HT-29 (cell line): ENCODE measurements at regions not wholly inside any gene's neighbourhood (a gene's known extent, or its start where the extent isn't known, plus 50 kb on each side); places are given as distances from the start of the nearest gene placed in this dataset.

Source experiments
- DNase-seq: peaks from one replicate; pipeline ENCODE4 v3.0.0-alpha.2; 2015; ENCODE audit warnings: low spot score

- DNase-seq, result no peak
These were observed 260.4 kb downstream of the GALC start for GRCh38 chr14:87732562-87732961.

GRCh38 chr14:87725318-87725717, 267.7 kb downstream of the GALC start:
- DNase-seq, result no peak

DNA sequence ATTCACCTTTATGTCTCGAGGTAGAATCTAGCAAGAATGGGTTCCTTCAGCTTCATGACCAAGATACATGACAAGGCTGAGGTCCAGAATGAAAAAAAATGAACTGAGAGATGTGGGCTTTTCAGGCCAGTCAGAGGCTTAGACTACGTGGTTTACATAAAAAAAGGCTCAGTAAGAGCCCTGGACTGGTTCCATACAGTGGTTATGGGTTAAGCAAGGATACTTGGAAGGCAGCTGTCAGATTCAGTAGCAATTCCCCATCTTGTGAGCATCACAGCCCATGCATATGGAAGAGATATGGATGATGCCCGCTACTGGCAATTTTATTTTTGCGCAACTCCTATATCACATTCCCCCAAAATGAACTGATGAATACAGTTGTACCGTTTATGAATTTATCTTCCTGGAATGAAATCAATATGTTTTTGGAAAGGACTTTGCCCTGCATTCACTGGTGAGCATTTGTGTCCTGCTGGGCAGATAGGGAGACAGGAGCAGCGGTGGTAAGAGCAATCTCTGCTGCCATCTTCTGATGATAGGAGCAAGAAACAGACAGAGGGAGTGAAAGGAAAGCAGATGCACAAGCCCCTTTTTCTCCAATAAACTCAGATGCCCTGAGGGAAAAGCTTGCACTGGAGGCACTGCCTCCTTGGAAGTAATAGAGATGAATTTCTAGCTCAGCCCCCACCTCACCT, 280.4 kb downstream of the GALC start:
- no peak for DNase-seq

GRCh38 chr14:87705439-87705896, 287.5 kb downstream of the GALC start:
- DNase-seq, result no peak

GRCh38 chr14:87698481-87698880, 294.5 kb downstream of the GALC start:
- DNase-seq, result no peak

- DNase-seq, result no peak
These were observed 296.5 kb downstream of the GALC start for GRCh38 chr14:87696485-87696884.

- DNase-seq, result no peak
These were observed 301.7 kb downstream of the GALC start for GRCh38 chr14:87691042-87691881.

- no peak for DNase-seq
These were observed 302.8 kb downstream of the GALC start for GRCh38 chr14:87690076-87690613.

DNA sequence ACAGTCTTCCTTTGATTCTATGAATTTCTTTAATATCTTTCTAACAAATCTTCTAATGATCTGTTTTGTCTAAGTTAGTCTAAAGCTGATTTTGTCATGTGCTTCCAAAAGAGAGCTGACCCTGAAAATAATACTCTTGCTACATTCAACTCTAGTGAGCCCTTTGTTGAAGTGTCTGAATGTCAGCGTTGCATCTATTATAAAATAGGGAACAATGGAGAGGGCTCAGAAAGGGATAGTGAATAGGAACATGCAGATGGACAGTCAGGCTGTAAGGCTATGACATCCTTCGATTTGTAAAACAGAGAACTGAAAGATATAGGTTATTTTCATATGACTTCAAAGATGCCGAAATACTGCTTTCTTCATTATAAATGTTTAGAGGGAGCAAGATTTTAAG, 304.5 kb downstream of the GALC start:
- DNase-seq, result no peak

DNA sequence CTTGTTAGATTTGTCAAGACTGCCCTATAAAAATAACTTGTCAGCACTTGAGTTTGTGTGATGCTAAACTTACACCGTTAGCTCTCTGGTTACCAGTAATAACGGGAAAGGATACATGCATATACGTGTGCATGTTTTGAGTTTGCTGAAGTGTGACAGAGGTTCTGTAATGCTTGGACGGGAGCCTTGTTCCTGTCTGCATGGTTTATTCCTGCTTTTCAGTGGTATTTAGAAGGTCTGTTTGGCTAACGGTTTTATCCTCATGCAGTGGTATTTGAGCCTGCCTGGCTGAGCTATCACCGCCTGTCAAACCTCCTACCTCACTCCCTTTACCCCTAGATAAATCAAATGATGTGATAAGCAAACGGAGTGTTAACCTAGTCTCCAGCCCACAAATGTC, 305.6 kb downstream of the GALC start:
- no peak for DNase-seq

- DNase-seq, result no peak
These were observed 306.2 kb downstream of the GALC start for GRCh38 chr14:87686746-87687145.

- no peak for DNase-seq
These were observed 313.1 kb downstream of the GALC start for GRCh38 chr14:87679866-87680265.

- DNase-seq, result no peak
These were observed 314.4 kb downstream of the GALC start for GRCh38 chr14:87678624-87679023.

DNA sequence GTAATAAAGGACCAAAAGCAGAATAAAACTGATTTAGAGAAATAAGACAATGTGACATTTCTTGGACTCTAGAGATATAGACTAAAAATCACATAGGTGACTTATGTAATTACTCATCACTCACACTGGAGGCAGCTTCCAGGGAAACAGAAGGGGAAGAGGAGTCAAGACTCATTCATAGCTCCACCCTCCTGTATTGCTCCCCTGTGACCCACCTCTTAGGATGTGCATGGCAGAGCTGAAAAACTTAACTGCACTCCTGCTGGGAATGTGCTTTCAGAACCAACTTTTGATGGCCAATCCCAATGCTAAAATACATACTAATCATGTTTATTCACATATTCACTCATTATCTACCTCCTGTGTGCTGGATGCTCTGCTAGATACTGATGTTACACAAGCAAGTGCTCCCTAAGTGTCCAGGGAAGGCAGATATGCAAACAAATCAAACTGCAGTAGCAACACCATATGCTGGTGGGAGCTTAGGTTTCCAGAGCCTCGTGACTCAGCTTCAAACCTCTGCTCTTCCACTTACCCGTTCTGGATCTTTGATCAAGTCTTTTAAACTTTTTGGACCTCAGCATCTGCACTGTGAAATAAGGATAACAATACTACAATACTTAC, 316.1 kb downstream of the GALC start:
- no peak for DNase-seq

- DNase-seq, result no peak
These were observed 325.3 kb downstream of the GALC start for GRCh38 chr14:87667659-87668058.

GRCh38 chr14:87656315-87656714, 336.7 kb downstream of the GALC start:
- DNase-seq, result no peak

GRCh38 chr14:87652278-87652677, 340.7 kb downstream of the GALC start:
- DNase-seq, result no peak

DNA sequence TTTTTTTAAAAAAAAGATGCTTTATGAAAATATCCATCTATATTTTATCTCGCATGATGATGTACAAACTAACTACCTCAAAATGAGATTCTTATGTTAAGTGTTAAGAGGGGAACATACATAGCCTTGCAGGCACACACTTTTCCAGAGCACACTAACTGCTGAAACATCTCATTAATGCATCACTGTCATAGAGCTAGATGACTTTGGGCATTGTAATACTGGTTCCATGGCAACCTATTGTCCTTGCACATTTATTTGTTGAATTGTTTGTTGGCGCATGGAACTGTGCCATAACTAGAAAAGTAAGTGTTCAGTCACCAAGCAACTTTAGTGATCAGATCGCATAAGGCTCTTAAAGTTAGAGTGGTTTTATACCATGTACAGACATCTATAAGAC, 348.3 kb downstream of the GALC start:
- DNase-seq, result no peak

- DNase-seq, result no peak
These were observed 350.0 kb downstream of the GALC start for GRCh38 chr14:87643005-87643404.

DNA sequence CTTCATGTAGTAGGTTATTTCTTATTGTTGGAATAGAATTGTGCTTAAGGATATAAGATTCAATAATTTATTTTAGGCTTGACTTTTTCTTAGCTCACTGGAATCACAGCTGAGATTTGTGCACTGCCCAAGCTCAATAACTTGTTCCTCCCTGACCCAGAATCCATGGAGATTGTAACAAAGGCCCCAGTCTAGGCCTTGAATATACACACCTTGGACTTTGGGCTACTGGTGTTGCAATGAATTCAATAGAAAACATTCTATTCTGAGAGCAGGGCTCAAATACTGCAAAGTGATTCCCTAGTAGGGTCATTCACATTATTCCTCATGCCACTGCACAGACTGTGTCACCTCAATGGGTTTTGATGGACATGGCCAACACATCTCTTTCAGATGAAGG, 352.4 kb downstream of the GALC start:
- no peak for DNase-seq

DNA sequence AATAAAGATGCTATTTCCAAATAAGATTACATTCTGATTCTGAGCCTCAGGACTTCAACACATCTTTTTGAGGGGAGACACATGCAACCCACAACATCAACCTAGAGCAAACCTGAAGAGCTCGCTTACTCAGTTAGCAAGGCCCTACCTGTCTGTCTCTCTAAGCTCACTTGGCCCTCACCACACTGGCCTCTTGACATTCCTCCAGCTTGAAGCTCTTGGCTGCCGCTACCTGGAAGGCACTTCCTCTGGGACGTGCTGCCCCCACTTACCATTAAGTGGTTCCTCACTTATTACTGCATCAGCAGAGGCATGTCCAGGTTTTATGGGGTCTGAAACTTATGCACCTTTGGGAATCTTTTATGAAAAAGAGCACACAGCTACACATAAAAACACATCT, 354.8 kb downstream of the GALC start:
- no peak for DNase-seq

- no peak for DNase-seq
These were observed 357.5 kb downstream of the GALC start for GRCh38 chr14:87635442-87635841.
